ENCODE measurements at regions not wholly inside any gene's neighbourhood (a gene's known extent, or its start where the extent isn't known, plus 50 kb on each side); places are given as distances from the start of the nearest gene placed in this dataset.

- CTCF ChIA-PET (ENCODE audit: low intra/inter-chr PET ratio) = no interaction called here
These were observed 213.2 kb upstream of the JUN start for GRCh38 chr1:58997060-58997411.

More at GRCh38 chr1:58997060-58997411, 213.2 kb upstream of the JUN start:
- intact Hi-C loops (cut with micrococcal nuclease) = no loop called here
- H3K9me3 ChIP-seq (replicated peaks; ENCODE audit: control insufficient read depth, insufficient read depth, low read depth, low read length) = no peaks in the 10 kb centered on the region
- H3K4me3 ChIP-seq = no peak overlapping the region
- no peak for DNase-seq (ENCODE audit: extremely low read depth in 1 of 4, low spot score in 3 of 4)
- 0 out of 5 replicates have a peak, but pooled peaks cover 0 to 3% of the 10 kb centered on the region in 2 experiments for H3K4me1 ChIP-seq (replicated peaks in 1 of 2; ENCODE audit: control insufficient read depth in 2 of 2, insufficient read depth in 2 of 2, low read length in 2 of 2)
- TF ChIP-seq SNIP1 (IDR thresholded peaks at IDR 0.05; ENCODE audit: low read depth) (no peak), ZNF316 (IDR thresholded peaks at IDR 0.05) (no peak), UBTF (IDR thresholded peaks at IDR 0.05; ENCODE audit: borderline replicate concordance in 1 of 2, low read depth in 2 of 2, low read length in 2 of 2) (no peak), SRSF3 (IDR thresholded peaks at IDR 0.05; ENCODE audit: insufficient read depth, low read length) (no peak), HNRNPK (IDR thresholded peaks at IDR 0.05; ENCODE audit: low read depth, low read length, poor library complexity, severe bottlenecking) (no peak), GABPB1 (CRISPR knock-in tag; IDR thresholded peaks at IDR 0.05) (no peak), ZNF263 (CRISPR knock-in tag; IDR thresholded peaks at IDR 0.05; ENCODE audit: borderline replicate concordance) (no peak), KHSRP (IDR thresholded peaks at IDR 0.05) (no peak), LCOR (CRISPR knock-in tag; IDR thresholded peaks at IDR 0.05) (no peak), CBX3 (IDR thresholded peaks at IDR 0.05; ENCODE audit: borderline replicate concordance in 1 of 2, low read length in 2 of 2) (no peak)
- no peak for ATAC-seq
- BruUV-seq (replicated peaks) = no TSS peak
- WGBS (ENCODE audit: insufficient coverage, low coverage, missing lambda C conversion rate) = 11% methylated on average over 1 of the region's 1 CpG
- POLR2A ChIA-PET = interaction anchor here (0.9 kb wide), 1 partner anchor 214 kb away, joined by 3 read pairs; the partner anchor contains the start of gene JUN
- H3K36me3 ChIP-seq (ENCODE audit: control insufficient read depth, insufficient read depth, low read length) = no peaks in the 10 kb centered on the region
- H3K27me3 ChIP-seq (ENCODE audit: control insufficient read depth in 2 of 2, insufficient read depth in 2 of 2, low read length in 2 of 2) = peaks cover 0 to 2% of the 10 kb centered on the region in 2 experiments; a peak in 1 of 5 replicates
- FAIRE-seq = no peak
- H3K79me2 ChIP-seq (ENCODE audit: control insufficient read depth, insufficient read depth, low read length) = no peaks in the 10 kb centered on the region
- in situ Hi-C loops (cut with MboI) = no loop called here
- H4K20me1 ChIP-seq (replicated peaks; ENCODE audit: control insufficient read depth, insufficient read depth, low read length) = no peaks in the 10 kb centered on the region
- no peak overlapping the region for H3K4me2 ChIP-seq (ENCODE audit: insufficient read depth, low read length)
- H3K27ac ChIP-seq (ENCODE audit: extremely low read depth, low read depth, low read length) = no peak overlapping the region
- H3K9ac ChIP-seq (ENCODE audit: insufficient read depth in 1 of 2, low read depth in 2 of 2, low read length in 2 of 2) = no peak overlapping the region
- no peaks in the 10 kb centered on the region for H3K9me1 ChIP-seq (ENCODE audit: control insufficient read depth, insufficient read depth, low read length)
- no peak overlapping the region for H2AFZ ChIP-seq (ENCODE audit: low read depth, low read length)
